NT2/D1 (cell line): ENCODE measurements at regions not wholly inside any gene's neighbourhood (a gene's known extent, or its start where the extent isn't known, plus 50 kb on each side); places are given as distances from the start of the nearest gene placed in this dataset.

ENCODE experiments used
- SUZ12 ChIP-seq: IDR thresholded peaks from 2 replicates; pipeline ENCODE4 v1.6.1; 2011; ENCODE audit not compliant: insufficient read length, insufficient read depth; ENCODE audit errors: extremely low read depth
- YY1 ChIP-seq: IDR thresholded peaks from 2 replicates; pipeline ENCODE4 v1.6.1; 2011; ENCODE audit not compliant: insufficient read length, insufficient read depth

DNA sequence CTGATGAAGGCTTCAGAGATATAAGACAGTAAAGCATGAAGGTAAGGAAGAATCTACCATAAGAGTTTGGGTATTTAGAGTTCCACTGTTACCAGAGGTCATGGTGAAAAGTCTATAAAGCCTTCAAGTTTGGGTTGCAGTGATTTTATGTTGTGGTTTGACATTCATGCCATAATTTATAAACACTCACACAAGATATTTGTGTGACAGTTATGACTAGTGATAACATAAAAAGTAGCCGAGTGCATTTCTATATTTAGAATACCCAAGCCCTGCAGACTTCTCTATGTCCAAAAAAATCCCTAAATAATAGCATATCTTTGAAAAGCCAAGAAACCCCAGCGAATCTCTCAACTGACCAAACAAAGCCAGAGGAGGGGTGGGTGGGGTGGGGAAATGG is 229.9 kb downstream of the CXCL12 start:
- TF ChIP-seq YY1, result no peak
- TF ChIP-seq SUZ12, result no peak
